ENCODE measurements at regions not wholly inside any gene's neighbourhood (a gene's known extent, or its start where the extent isn't known, plus 50 kb on each side); places are given as distances from the start of the nearest gene placed in this dataset.

DNA sequence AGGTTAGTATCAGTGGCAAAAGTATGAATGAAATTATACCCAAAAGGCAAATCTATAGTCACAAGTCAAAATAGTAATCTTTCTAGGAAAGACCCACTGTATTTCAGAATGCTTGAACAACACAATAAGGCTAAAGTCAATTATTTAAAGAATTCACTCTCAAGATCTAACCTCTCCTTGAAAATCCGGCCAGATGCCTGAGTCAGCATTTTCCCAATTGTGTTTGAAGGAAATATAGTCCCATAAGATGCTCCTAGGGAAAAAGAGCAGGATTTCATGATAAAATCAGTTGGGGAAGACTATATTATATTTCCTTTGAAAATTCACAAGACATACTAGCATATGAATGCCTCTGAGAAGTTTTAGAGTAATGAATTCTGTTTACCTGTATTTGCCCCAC is 1075.0 kb downstream of the GRM8 start:
- TF ChIP-seq POLR2A (IDR thresholded peaks at IDR 0.05) = no peak
- no peak for TF ChIP-seq CTCF (IDR thresholded peaks at IDR 0.05)

All from testis (tissue), 2 donors.